PC-3 (cell line): ENCODE measurements at regions not wholly inside any gene's neighbourhood (a gene's known extent, or its start where the extent isn't known, plus 50 kb on each side); places are given as distances from the start of the nearest gene placed in this dataset.

Source experiments
- EZH2 ChIP-seq: fragments of 300-600 bp; sonication (generic); IDR thresholded peaks from one replicate; pipeline ENCODE4 v1.6.1; 2017; ENCODE audit warnings: antibody characterized with exemption, mild to moderate bottlenecking, low read length; ENCODE audit not compliant: unreplicated experiment
- TF ChIP-seq, protein P1 (sequence below): fragments of 300-600 bp; sonication (generic); conservative IDR thresholded peaks from 2 replicates; pipeline ENCODE4 v1.5.1; 2017; ENCODE audit warnings: antibody characterized with exemption, low read depth, mild to moderate bottlenecking, low read length

DNA sequence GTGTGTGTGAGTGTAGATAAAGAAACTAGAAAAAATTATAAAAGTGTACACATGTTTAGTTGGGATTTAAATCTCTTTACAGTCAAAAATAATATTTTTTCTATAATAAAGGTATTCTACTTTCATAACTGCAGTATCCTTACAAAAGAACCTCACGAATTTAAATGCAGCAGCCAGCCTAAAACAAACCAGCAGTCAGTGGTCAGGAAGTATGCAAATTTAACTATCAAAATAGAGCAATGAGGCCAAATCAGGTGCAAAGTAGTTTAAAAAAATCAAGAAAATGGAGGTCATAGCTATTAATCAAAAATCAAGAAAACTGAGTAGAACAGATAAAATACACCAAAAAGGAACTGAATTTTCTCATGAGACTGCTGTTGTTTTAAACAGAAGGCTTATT, 407.1 kb downstream of the CDH19 start:
- TF ChIP-seq, protein P1, sequence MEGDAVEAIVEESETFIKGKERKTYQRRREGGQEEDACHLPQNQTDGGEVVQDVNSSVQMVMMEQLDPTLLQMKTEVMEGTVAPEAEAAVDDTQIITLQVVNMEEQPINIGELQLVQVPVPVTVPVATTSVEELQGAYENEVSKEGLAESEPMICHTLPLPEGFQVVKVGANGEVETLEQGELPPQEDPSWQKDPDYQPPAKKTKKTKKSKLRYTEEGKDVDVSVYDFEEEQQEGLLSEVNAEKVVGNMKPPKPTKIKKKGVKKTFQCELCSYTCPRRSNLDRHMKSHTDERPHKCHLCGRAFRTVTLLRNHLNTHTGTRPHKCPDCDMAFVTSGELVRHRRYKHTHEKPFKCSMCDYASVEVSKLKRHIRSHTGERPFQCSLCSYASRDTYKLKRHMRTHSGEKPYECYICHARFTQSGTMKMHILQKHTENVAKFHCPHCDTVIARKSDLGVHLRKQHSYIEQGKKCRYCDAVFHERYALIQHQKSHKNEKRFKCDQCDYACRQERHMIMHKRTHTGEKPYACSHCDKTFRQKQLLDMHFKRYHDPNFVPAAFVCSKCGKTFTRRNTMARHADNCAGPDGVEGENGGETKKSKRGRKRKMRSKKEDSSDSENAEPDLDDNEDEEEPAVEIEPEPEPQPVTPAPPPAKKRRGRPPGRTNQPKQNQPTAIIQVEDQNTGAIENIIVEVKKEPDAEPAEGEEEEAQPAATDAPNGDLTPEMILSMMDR: no peak
- no peak for TF ChIP-seq EZH2
